CD4-positive, alpha-beta T cell treated with Interleukin-17A for 4 hours (primary cell): ENCODE measurements at regions not wholly inside any gene's neighbourhood (a gene's known extent, or its start where the extent isn't known, plus 50 kb on each side); places are given as distances from the start of the nearest gene placed in this dataset.
"Not testable (repeated sequence)": the region's sequence is repeated elsewhere in the genome, so short reads cannot be mapped to it uniquely, and the experiment has no call there.

Source experiments
- DNase-seq: peaks from one replicate; pipeline ENCODE4 v3.0.0-alpha.2; 2020; ENCODE audit warnings: mixed read lengths

- DNase-seq: no peak
These were observed 59.9 kb upstream of the MRPS9 start for GRCh38 chr2:104977958-104978357.

GRCh38 chr2:104979786-104980185, 58.1 kb upstream of the MRPS9 start:
- not testable (repeated sequence) for DNase-seq

GRCh38 chr2:104982111-104982510, 55.8 kb upstream of the MRPS9 start:
- DNase-seq: no peak
